ENCODE measurements at regions not wholly inside any gene's neighbourhood (a gene's known extent, or its start where the extent isn't known, plus 50 kb on each side); places are given as distances from the start of the nearest gene placed in this dataset.

- DNase-seq: no peak
- intact Hi-C loops (cut with micrococcal nuclease; ENCODE audit: unreplicated experiment): no loop called here
- BruUV-seq (replicated peaks): no TSS peak
- no peaks in the 10 kb centered on the region for H3K27me3 Mint-ChIP-seq (ENCODE audit: unreplicated experiment)
- TF ChIP-seq CTCF (IDR thresholded peaks at IDR 0.05; ENCODE audit: unreplicated experiment): no peak
- no peaks in the 10 kb centered on the region for H3K36me3 Mint-ChIP-seq (ENCODE audit: insufficient read depth, unreplicated experiment)
- H3K9me3 Mint-ChIP-seq (ENCODE audit: low read depth, unreplicated experiment): no peaks in the 10 kb centered on the region
- no peak overlapping the region for H3K27ac Mint-ChIP-seq (ENCODE audit: unreplicated experiment)
- no peaks in the 10 kb centered on the region for H3K4me1 Mint-ChIP-seq (ENCODE audit: low read depth, unreplicated experiment)
- no peak overlapping the region for H3K4me3 Mint-ChIP-seq (ENCODE audit: low read depth, unreplicated experiment)
- CTCF ChIA-PET: no interaction called here
These were observed 259.4 kb downstream of the GPD2 start for GRCh38 chr2:156695595-156695994.

GRCh38 chr2:156697906-156698305 is 261.7 kb downstream of the GPD2 start:
- no peak overlapping the region for H3K27ac Mint-ChIP-seq (ENCODE audit: unreplicated experiment)
- DNase-seq: no peak
- H3K36me3 Mint-ChIP-seq (ENCODE audit: insufficient read depth, unreplicated experiment): no peaks in the 10 kb centered on the region
- no peak overlapping the region for H3K4me3 Mint-ChIP-seq (ENCODE audit: low read depth, unreplicated experiment)
- BruUV-seq (replicated peaks): no TSS peak
- no peak for TF ChIP-seq CTCF (IDR thresholded peaks at IDR 0.05; ENCODE audit: unreplicated experiment)
- no peaks in the 10 kb centered on the region for H3K27me3 Mint-ChIP-seq (ENCODE audit: unreplicated experiment)
- CTCF ChIA-PET: no interaction called here
- no peaks in the 10 kb centered on the region for H3K9me3 Mint-ChIP-seq (ENCODE audit: low read depth, unreplicated experiment)
- intact Hi-C loops (cut with micrococcal nuclease; ENCODE audit: unreplicated experiment): no loop called here
- no peaks in the 10 kb centered on the region for H3K4me1 Mint-ChIP-seq (ENCODE audit: low read depth, unreplicated experiment)

- intact Hi-C loops (cut with micrococcal nuclease; ENCODE audit: unreplicated experiment): no loop called here
- no peaks in the 10 kb centered on the region for H3K36me3 Mint-ChIP-seq (ENCODE audit: insufficient read depth, unreplicated experiment)
- no TSS peak for BruUV-seq (replicated peaks)
- no peaks in the 10 kb centered on the region for H3K27me3 Mint-ChIP-seq (ENCODE audit: unreplicated experiment)
- CTCF ChIA-PET: no interaction called here
- no peak overlapping the region for H3K4me3 Mint-ChIP-seq (ENCODE audit: low read depth, unreplicated experiment)
- H3K9me3 Mint-ChIP-seq (ENCODE audit: low read depth, unreplicated experiment): no peaks in the 10 kb centered on the region
- no peak for DNase-seq
- no peak for TF ChIP-seq CTCF (IDR thresholded peaks at IDR 0.05; ENCODE audit: unreplicated experiment)
- H3K4me1 Mint-ChIP-seq (ENCODE audit: low read depth, unreplicated experiment): no peaks in the 10 kb centered on the region
- no peak overlapping the region for H3K27ac Mint-ChIP-seq (ENCODE audit: unreplicated experiment)
These were observed 264.5 kb downstream of the GPD2 start for GRCh38 chr2:156700681-156701080.

GRCh38 chr2:156702541-156702940 is 266.4 kb downstream of the GPD2 start:
- no TSS peak for BruUV-seq (replicated peaks)
- no peak overlapping the region for H3K27ac Mint-ChIP-seq (ENCODE audit: unreplicated experiment)
- TF ChIP-seq CTCF (IDR thresholded peaks at IDR 0.05; ENCODE audit: unreplicated experiment): no peak
- no peaks in the 10 kb centered on the region for H3K9me3 Mint-ChIP-seq (ENCODE audit: low read depth, unreplicated experiment)
- H3K36me3 Mint-ChIP-seq (ENCODE audit: insufficient read depth, unreplicated experiment): no peaks in the 10 kb centered on the region
- no peak for DNase-seq
- intact Hi-C loops (cut with micrococcal nuclease; ENCODE audit: unreplicated experiment): no loop called here
- H3K4me3 Mint-ChIP-seq (ENCODE audit: low read depth, unreplicated experiment): no peak overlapping the region
- H3K4me1 Mint-ChIP-seq (ENCODE audit: low read depth, unreplicated experiment): no peaks in the 10 kb centered on the region
- CTCF ChIA-PET: no interaction called here
- no peaks in the 10 kb centered on the region for H3K27me3 Mint-ChIP-seq (ENCODE audit: unreplicated experiment)

- TF ChIP-seq CTCF (IDR thresholded peaks at IDR 0.05; ENCODE audit: unreplicated experiment): no peak
- CTCF ChIA-PET: no interaction called here
- Mint-ChIP-seq H3K4me1 (ENCODE audit: low read depth, unreplicated experiment) (no peaks in the 10 kb centered on the region), H3K27me3 (ENCODE audit: unreplicated experiment) (no peaks in the 10 kb centered on the region), H3K4me3 (ENCODE audit: low read depth, unreplicated experiment) (no peak overlapping the region), H3K27ac (ENCODE audit: unreplicated experiment) (no peak overlapping the region), H3K36me3 (ENCODE audit: insufficient read depth, unreplicated experiment) (no peaks in the 10 kb centered on the region), H3K9me3 (ENCODE audit: low read depth, unreplicated experiment) (no peaks in the 10 kb centered on the region)
- no TSS peak for BruUV-seq (replicated peaks)
- intact Hi-C loops (cut with micrococcal nuclease; ENCODE audit: unreplicated experiment): no loop called here
- no peak for DNase-seq
These were observed 267.5 kb downstream of the GPD2 start for GRCh38 chr2:156703642-156704041.
